ENCODE measurements at regions not wholly inside any gene's neighbourhood (a gene's known extent, or its start where the extent isn't known, plus 50 kb on each side); places are given as distances from the start of the nearest gene placed in this dataset.

GRCh38 chr18:55880617-55881016 is 292.6 kb upstream of the TCF4 start:
- DNase-seq (ENCODE audit: low read depth), result no peak
- in situ Hi-C loops (cut with HindIII; ENCODE audit: low pct_unique_long_range_greater_than_20kb, low sequenced_read_pairs), result no loop called here

- in situ Hi-C loops (cut with HindIII; ENCODE audit: low pct_unique_long_range_greater_than_20kb, low sequenced_read_pairs), result no loop called here
- no peak for DNase-seq (ENCODE audit: low read depth)
These were observed 291.3 kb upstream of the TCF4 start for GRCh38 chr18:55879331-55879730.

- in situ Hi-C loops (cut with HindIII; ENCODE audit: low pct_unique_long_range_greater_than_20kb, low sequenced_read_pairs), result no loop called here
- no peak for DNase-seq (ENCODE audit: low read depth)
These were observed 290.2 kb upstream of the TCF4 start for GRCh38 chr18:55878224-55878623.

GRCh38 chr18:55877321-55877720 is 289.3 kb upstream of the TCF4 start:
- in situ Hi-C loops (cut with HindIII; ENCODE audit: low pct_unique_long_range_greater_than_20kb, low sequenced_read_pairs), result no loop called here
- DNase-seq (ENCODE audit: low read depth), result no peak

- in situ Hi-C loops (cut with HindIII; ENCODE audit: low pct_unique_long_range_greater_than_20kb, low sequenced_read_pairs), result no loop called here
- DNase-seq (ENCODE audit: low read depth), result no peak
These were observed 288.3 kb upstream of the TCF4 start for GRCh38 chr18:55876254-55876653.

- no peak for DNase-seq (ENCODE audit: low read depth)
- in situ Hi-C loops (cut with HindIII; ENCODE audit: low pct_unique_long_range_greater_than_20kb, low sequenced_read_pairs), result no loop called here
These were observed 287.4 kb upstream of the TCF4 start for GRCh38 chr18:55875371-55875901.

- in situ Hi-C loops (cut with HindIII; ENCODE audit: low pct_unique_long_range_greater_than_20kb, low sequenced_read_pairs), result no loop called here
- no peak for DNase-seq (ENCODE audit: low read depth)
These were observed 281.8 kb upstream of the TCF4 start for GRCh38 chr18:55869556-55870501.

- DNase-seq (ENCODE audit: low read depth), result no peak
- in situ Hi-C loops (cut with HindIII; ENCODE audit: low pct_unique_long_range_greater_than_20kb, low sequenced_read_pairs), result no loop called here
These were observed 280.9 kb upstream of the TCF4 start for GRCh38 chr18:55868909-55869308.

- no peak for DNase-seq (ENCODE audit: low read depth)
- in situ Hi-C loops (cut with HindIII; ENCODE audit: low pct_unique_long_range_greater_than_20kb, low sequenced_read_pairs), result no loop called here
These were observed 278.9 kb upstream of the TCF4 start for GRCh38 chr18:55866886-55867285.

GRCh38 chr18:55866006-55866405 is 278.0 kb upstream of the TCF4 start:
- no peak for DNase-seq (ENCODE audit: low read depth)
- in situ Hi-C loops (cut with HindIII; ENCODE audit: low pct_unique_long_range_greater_than_20kb, low sequenced_read_pairs), result no loop called here

GRCh38 chr18:55864281-55864680 is 276.3 kb upstream of the TCF4 start:
- in situ Hi-C loops (cut with HindIII; ENCODE audit: low pct_unique_long_range_greater_than_20kb, low sequenced_read_pairs), result no loop called here
- DNase-seq (ENCODE audit: low read depth), result no peak

GRCh38 chr18:55863876-55864275 is 275.9 kb upstream of the TCF4 start:
- in situ Hi-C loops (cut with HindIII; ENCODE audit: low pct_unique_long_range_greater_than_20kb, low sequenced_read_pairs), result no loop called here
- DNase-seq (ENCODE audit: low read depth), result no peak

- in situ Hi-C loops (cut with HindIII; ENCODE audit: low pct_unique_long_range_greater_than_20kb, low sequenced_read_pairs), result no loop called here
These were observed 275.4 kb upstream of the TCF4 start for GRCh38 chr18:55863391-55863706.

GRCh38 chr18:55862693-55863390 is 274.9 kb upstream of the TCF4 start:
- in situ Hi-C loops (cut with HindIII; ENCODE audit: low pct_unique_long_range_greater_than_20kb, low sequenced_read_pairs), result no loop called here
- DNase-seq (ENCODE audit: low read depth), result no peak

More at GRCh38 chr18:55863391-55863706, 275.4 kb upstream of the TCF4 start:
- no peak for DNase-seq (ENCODE audit: low read depth)

GRCh38 chr18:55861266-55861665 is 273.3 kb upstream of the TCF4 start:
- in situ Hi-C loops (cut with HindIII; ENCODE audit: low pct_unique_long_range_greater_than_20kb, low sequenced_read_pairs), result no loop called here
- DNase-seq (ENCODE audit: low read depth), result no peak

- in situ Hi-C loops (cut with HindIII; ENCODE audit: low pct_unique_long_range_greater_than_20kb, low sequenced_read_pairs), result no loop called here
- DNase-seq (ENCODE audit: low read depth), result no peak
These were observed 270.9 kb upstream of the TCF4 start for GRCh38 chr18:55858661-55859515.

- in situ Hi-C loops (cut with HindIII; ENCODE audit: low pct_unique_long_range_greater_than_20kb, low sequenced_read_pairs), result no loop called here
- DNase-seq (ENCODE audit: low read depth), result no peak
These were observed 270.0 kb upstream of the TCF4 start for GRCh38 chr18:55857956-55858355.

- in situ Hi-C loops (cut with HindIII; ENCODE audit: low pct_unique_long_range_greater_than_20kb, low sequenced_read_pairs), result no loop called here
- no peak for DNase-seq (ENCODE audit: low read depth)
These were observed 269.4 kb upstream of the TCF4 start for GRCh38 chr18:55857409-55857808.

- in situ Hi-C loops (cut with HindIII; ENCODE audit: low pct_unique_long_range_greater_than_20kb, low sequenced_read_pairs), result no loop called here
- DNase-seq (ENCODE audit: low read depth), result no peak
These were observed 268.7 kb upstream of the TCF4 start for GRCh38 chr18:55856679-55857078.
